ENCODE measurements at regions not wholly inside any gene's neighbourhood (a gene's known extent, or its start where the extent isn't known, plus 50 kb on each side); places are given as distances from the start of the nearest gene placed in this dataset.

GRCh38 chr12:107169200-107169599 lies 75.9 kb upstream of the CRY1 start:
- ATAC-seq = no peak
- Histone ChIP-seq H3K4me3 (no peak overlapping the region), H3K79me2 (replicated peaks; ENCODE audit: insufficient read depth) (no peaks in the 10 kb centered on the region), H3K4me1 (ENCODE audit: insufficient read depth) (no peaks in the 10 kb centered on the region), H3F3A (replicated peaks; ENCODE audit: low read depth) (no peaks in the 10 kb centered on the region), H4K20me1 (replicated peaks; ENCODE audit: insufficient read depth) (no peaks in the 10 kb centered on the region), H3K36me3 (ENCODE audit: insufficient read depth) (no peaks in the 10 kb centered on the region), H3K9me2 (ENCODE audit: insufficient read depth) (peaks cover under 1% of the 10 kb centered on the region; the same call in 1 of the 2 replicates), H3K27ac (ENCODE audit: low read depth) (no peak overlapping the region), H3K4me2 (no peak overlapping the region), H2AFZ (peak overlapping the region; percentile 52; the same call in 1 of the 2 replicates), H3K27me3 (ENCODE audit: insufficient read depth) (no peaks in the 10 kb centered on the region)
- Mint-ChIP-seq H3K36me3 (ENCODE audit: low read depth) (no peaks in the 10 kb centered on the region), H3K4me1 (peaks cover 7% of the 10 kb centered on the region), H3K4me3 (no peak overlapping the region), H3K27me3 (ENCODE audit: insufficient read depth, low read depth, poor library complexity) (peaks cover 3% of the 10 kb centered on the region), H3K9me3 (no peaks in the 10 kb centered on the region), H3K27ac (no peak overlapping the region)
- no peak for DNase-seq (ENCODE audit: low spot score)
- TF ChIP-seq NANOG (IDR thresholded peaks at IDR 0.05; ENCODE audit: borderline replicate concordance) = no peak
- no peak for TF ChIP-seq EZH2 (IDR thresholded peaks at IDR 0.05; ENCODE audit: low read depth, unreplicated experiment)
- TF ChIP-seq JUNB (IDR thresholded peaks at IDR 0.05; ENCODE audit: unreplicated experiment) = no peak
- no peak for TF ChIP-seq ZNF114 (CRISPR knock-in tag; IDR thresholded peaks at IDR 0.05)
- no peak for TF ChIP-seq REST (IDR thresholded peaks at IDR 0.05; ENCODE audit: unreplicated experiment)
- no peak for TF ChIP-seq ZNF331 (CRISPR knock-in tag; IDR thresholded peaks at IDR 0.05; ENCODE audit: low read depth)

DNA sequence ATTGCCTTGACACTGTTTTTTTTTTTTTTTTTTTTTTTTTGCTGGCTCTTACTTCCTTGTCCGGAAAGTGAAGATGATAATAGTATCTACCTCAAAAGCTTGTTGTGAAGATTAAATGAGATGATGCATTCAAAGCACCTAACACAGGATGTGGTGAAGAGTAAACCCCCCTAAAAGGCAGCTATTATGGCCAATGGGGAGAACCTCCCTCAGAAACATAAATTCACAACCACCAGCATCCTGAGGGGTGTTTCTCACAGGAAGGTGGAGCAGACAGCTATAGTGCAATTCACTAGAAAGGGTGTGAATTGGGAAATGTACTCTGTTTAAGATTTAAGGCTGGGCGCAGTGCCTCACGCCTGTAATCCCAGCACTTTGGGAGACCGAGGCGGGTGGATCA lies 85.4 kb upstream of the CRY1 start:
- no peaks in the 10 kb centered on the region for H3K4me1 ChIP-seq (ENCODE audit: insufficient read depth)
- Mint-ChIP-seq H3K4me3 (no peak overlapping the region), H3K36me3 (ENCODE audit: low read depth) (no peaks in the 10 kb centered on the region), H3K4me1 (peaks cover 2% of the 10 kb centered on the region; the same call in 1 of the 3 replicates), H3K9me3 (peaks cover 2% of the 10 kb centered on the region; the same call in 1 of the 3 replicates), H3K27ac (no peak overlapping the region), H3K27me3 (ENCODE audit: insufficient read depth, low read depth, poor library complexity) (peaks cover 1% of the 10 kb centered on the region)
- H4K20me1 ChIP-seq (replicated peaks; ENCODE audit: insufficient read depth) = no peaks in the 10 kb centered on the region
- no peaks in the 10 kb centered on the region for H3F3A ChIP-seq (replicated peaks; ENCODE audit: low read depth)
- ATAC-seq (no peak), DNase-seq (ENCODE audit: low spot score) (no peak)
- H3K4me2 ChIP-seq = no peak overlapping the region
- no peaks in the 10 kb centered on the region for H3K9me2 ChIP-seq (ENCODE audit: insufficient read depth)
- no peaks in the 10 kb centered on the region for H3K79me2 ChIP-seq (replicated peaks; ENCODE audit: insufficient read depth)
- TF ChIP-seq ZNF331 (CRISPR knock-in tag; IDR thresholded peaks at IDR 0.05; ENCODE audit: low read depth) = no peak
- TF ChIP-seq ETS1 (IDR thresholded peaks at IDR 0.05) = no peak
- no peak for TF ChIP-seq EZH2phosphoT487 (IDR thresholded peaks at IDR 0.05; ENCODE audit: unreplicated experiment)
- no peak for TF ChIP-seq POLR2AphosphoS5 (IDR thresholded peaks at IDR 0.05; ENCODE audit: low read depth)
- H2AFZ ChIP-seq = no peak overlapping the region
- no peaks in the 10 kb centered on the region for H3K36me3 ChIP-seq (ENCODE audit: insufficient read depth)
- no peak overlapping the region for H3K27ac ChIP-seq (ENCODE audit: low read depth)
- no peaks in the 10 kb centered on the region for H3K27me3 ChIP-seq (ENCODE audit: insufficient read depth)
- no peak overlapping the region for H3K4me3 ChIP-seq

Measured in GM23338 (cell line).